Adrenal gland (tissue), 9 donors: ENCODE measurements at regions not wholly inside any gene's neighbourhood (a gene's known extent, or its start where the extent isn't known, plus 50 kb on each side); places are given as distances from the start of the nearest gene placed in this dataset.

Source experiments
- DNase-seq, 7 donors: peaks; one replicate each; pipeline ENCODE4 v3.0.0-alpha.2; 2019 to 2020
- H3K27ac ChIP-seq, 5 donors: fragments of 200-600 bp; sonication (generic) in 4 of 5; 1 replicate in 3 of 5; 2 replicates in 2 of 5; pipeline versions ENCODE4 v1.5.1 to v1.8.0; 2016 to 2020; ENCODE audit warnings: mild to moderate bottlenecking in 1 of 5
- H3K27me3 ChIP-seq: fragments of 200-600 bp; 2 replicates; pipeline ENCODE4 v1.8.0; 2021
- H3K36me3 ChIP-seq, 2 donors: fragments of 200-600 bp; replicated peaks in 1 of 2; 1 replicate in 1 of 2; 2 replicates in 1 of 2; pipeline versions ENCODE4 v1.5.1 to v1.8.0; 2018 to 2022
- H3K4me1 ChIP-seq, 2 donors: fragments of 200-600 bp; replicated peaks in 1 of 2; 1 replicate in 1 of 2; 2 replicates in 1 of 2; pipeline versions ENCODE4 v1.5.1 to v1.8.0; 2018 to 2021
- H3K4me3 ChIP-seq, 4 donors: fragments of 200-600 bp; sonication (generic) in 3 of 4; one replicate each; pipeline ENCODE4 v1.5.1; 2016 to 2018
- H3K9me3 ChIP-seq, 3 donors: fragments of 200-600 bp; sonication (generic) in 1 of 3; replicated peaks in 1 of 3; 1 replicate in 2 of 3; 2 replicates in 1 of 3; pipeline versions ENCODE4 v1.5.1 to v1.8.0; 2016 to 2021
- POLR2A ChIP-seq, 2 donors: fragments of 450-650 bp; IDR thresholded peaks; one replicate each; pipeline ENCODE4 v1.6.1; 2017; ENCODE audit warnings: antibody characterized with exemption in 2 of 2, mild to moderate bottlenecking in 2 of 2, moderate library complexity in 1 of 2
- WGBS, 4 donors: extraction: QIAGEN DNeasy Blood & Tissue Kit in 2 of 4; methylation state at CpG; one replicate each; pipeline versions ENCODE4 v1.1.5 to v1.1.7; 2013 to 2017; 5-methylcytosine and 5-hydroxymethylcytosine counted together
- intact Hi-C, 2 donors: fragments of 100-400 bp; cut with DNase I; formaldehyde crosslinking; loops; one replicate each; pipeline versions ENCODE4 v1.14.1 to v1.15.0; 2022 to 2023
- TF ChIP-seq, protein P1 (sequence below), 6 experiments: fragments of 450-650 bp in 4 of 6; fragments of 200-600 bp in 2 of 6; sonication (generic) in 1 of 6; IDR thresholded peaks; 1 replicate in 5 of 6; 2 replicates in 1 of 6; pipeline versions ENCODE4 v1.5.1 to v1.8.0; 2016 to 2021; ENCODE audit warnings: antibody characterized with exemption in 6 of 6, mild to moderate bottlenecking in 2 of 6, moderate library complexity in 1 of 6
- donor health status: healthy with polysubstance abuse.
- donor health status: Bipolar disorder and iron deficiency.
- donor health status: DM: yes; HTN: yes; CAD: no.
- donor health status: DM: no; HTN: no; CAD: no.
- donor health status: DM: no; HTN: no; CAD: no.

GRCh38 chr7:9097565-9098060 lies 664.2 kb downstream of the NXPH1 start:
- Histone ChIP-seq H3K36me3 (no peaks in the 10 kb centered on the region), H3K4me3 (no peak overlapping the region), H3K27ac (no peak overlapping the region), H3K9me3 (no peaks in the 10 kb centered on the region), H3K27me3 (no peaks in the 10 kb centered on the region), H3K4me1 (no peaks in the 10 kb centered on the region)
- WGBS, 4 donors, result 69 to 87% (median 75%) methylated on average over 2 of the region's 2 CpGs
- DNase-seq, result no peak
- TF ChIP-seq, protein P1, sequence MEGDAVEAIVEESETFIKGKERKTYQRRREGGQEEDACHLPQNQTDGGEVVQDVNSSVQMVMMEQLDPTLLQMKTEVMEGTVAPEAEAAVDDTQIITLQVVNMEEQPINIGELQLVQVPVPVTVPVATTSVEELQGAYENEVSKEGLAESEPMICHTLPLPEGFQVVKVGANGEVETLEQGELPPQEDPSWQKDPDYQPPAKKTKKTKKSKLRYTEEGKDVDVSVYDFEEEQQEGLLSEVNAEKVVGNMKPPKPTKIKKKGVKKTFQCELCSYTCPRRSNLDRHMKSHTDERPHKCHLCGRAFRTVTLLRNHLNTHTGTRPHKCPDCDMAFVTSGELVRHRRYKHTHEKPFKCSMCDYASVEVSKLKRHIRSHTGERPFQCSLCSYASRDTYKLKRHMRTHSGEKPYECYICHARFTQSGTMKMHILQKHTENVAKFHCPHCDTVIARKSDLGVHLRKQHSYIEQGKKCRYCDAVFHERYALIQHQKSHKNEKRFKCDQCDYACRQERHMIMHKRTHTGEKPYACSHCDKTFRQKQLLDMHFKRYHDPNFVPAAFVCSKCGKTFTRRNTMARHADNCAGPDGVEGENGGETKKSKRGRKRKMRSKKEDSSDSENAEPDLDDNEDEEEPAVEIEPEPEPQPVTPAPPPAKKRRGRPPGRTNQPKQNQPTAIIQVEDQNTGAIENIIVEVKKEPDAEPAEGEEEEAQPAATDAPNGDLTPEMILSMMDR (IDR thresholded peaks at IDR 0.05), result no peak
- no peak for TF ChIP-seq POLR2A (IDR thresholded peaks at IDR 0.05)
- intact Hi-C loops, result no loop called here

DNA sequence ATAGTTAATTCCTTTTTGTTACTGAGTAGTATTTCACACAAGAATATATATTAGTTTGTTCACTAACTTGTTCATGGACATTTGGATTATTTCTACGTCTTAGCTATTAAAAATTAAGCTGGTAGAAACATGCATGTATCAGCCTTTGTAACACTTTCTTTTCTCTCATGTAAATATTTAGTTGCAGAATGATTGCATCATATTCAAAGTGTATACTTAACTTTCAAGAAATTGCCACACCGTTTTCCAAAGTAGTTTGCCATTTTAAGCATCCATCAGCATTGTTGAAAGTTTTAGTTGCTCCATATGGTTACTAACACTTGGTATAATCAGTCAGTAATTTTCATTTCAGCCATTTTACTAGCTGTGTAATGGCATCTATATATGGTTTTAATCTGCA lies 666.9 kb downstream of the NXPH1 start:
- no peaks in the 10 kb centered on the region for H3K9me3 ChIP-seq
- TF ChIP-seq, protein P1 (IDR thresholded peaks at IDR 0.05), result no peak
- no peak for TF ChIP-seq POLR2A (IDR thresholded peaks at IDR 0.05)

GRCh38 chr7:9102846-9103245 lies 669.4 kb downstream of the NXPH1 start:
- no peak for DNase-seq
- no peak for TF ChIP-seq POLR2A (IDR thresholded peaks at IDR 0.05)
- TF ChIP-seq, protein P1 (IDR thresholded peaks at IDR 0.05), result no peak
- intact Hi-C loops, result no loop called here
- Histone ChIP-seq H3K36me3 (no peaks in the 10 kb centered on the region), H3K9me3 (no peaks in the 10 kb centered on the region), H3K4me1 (no peaks in the 10 kb centered on the region), H3K27ac (no peak overlapping the region), H3K4me3 (no peak overlapping the region), H3K27me3 (no peaks in the 10 kb centered on the region)

More for the DNA sequence above, 666.9 kb downstream of the NXPH1 start:
- H3K27me3 ChIP-seq, result no peaks in the 10 kb centered on the region
- intact Hi-C loops, result no loop called here
- no peak overlapping the region for H3K4me3 ChIP-seq
- 70 to 79% (median 71%) methylated on average over 2 of the region's 2 CpGs for WGBS, 4 donors
- no peaks in the 10 kb centered on the region for H3K36me3 ChIP-seq
- no peak overlapping the region for H3K27ac ChIP-seq
- no peaks in the 10 kb centered on the region for H3K4me1 ChIP-seq
- DNase-seq, result no peak

GRCh38 chr7:9106747-9107146 lies 673.3 kb downstream of the NXPH1 start:
- intact Hi-C loops, result no loop called here
- H3K36me3 ChIP-seq, result no peaks in the 10 kb centered on the region
- no peak overlapping the region for H3K4me3 ChIP-seq
- peaks cover 0 to 4% (median 0%) of the 10 kb centered on the region in 3 donors for H3K9me3 ChIP-seq
- H3K27ac ChIP-seq, result no peak overlapping the region
- 83 to 96% (median 93%) methylated on average over 3 of the region's 3 CpGs for WGBS, 4 donors
- no peak for DNase-seq
- H3K4me1 ChIP-seq, result no peaks in the 10 kb centered on the region
- no peaks in the 10 kb centered on the region for H3K27me3 ChIP-seq
- TF ChIP-seq, protein P1 (IDR thresholded peaks at IDR 0.05), result no peak
- TF ChIP-seq POLR2A (IDR thresholded peaks at IDR 0.05), result no peak
